ENCODE measurements at regions not wholly inside any gene's neighbourhood (a gene's known extent, or its start where the extent isn't known, plus 50 kb on each side); places are given as distances from the start of the nearest gene placed in this dataset.

DNA sequence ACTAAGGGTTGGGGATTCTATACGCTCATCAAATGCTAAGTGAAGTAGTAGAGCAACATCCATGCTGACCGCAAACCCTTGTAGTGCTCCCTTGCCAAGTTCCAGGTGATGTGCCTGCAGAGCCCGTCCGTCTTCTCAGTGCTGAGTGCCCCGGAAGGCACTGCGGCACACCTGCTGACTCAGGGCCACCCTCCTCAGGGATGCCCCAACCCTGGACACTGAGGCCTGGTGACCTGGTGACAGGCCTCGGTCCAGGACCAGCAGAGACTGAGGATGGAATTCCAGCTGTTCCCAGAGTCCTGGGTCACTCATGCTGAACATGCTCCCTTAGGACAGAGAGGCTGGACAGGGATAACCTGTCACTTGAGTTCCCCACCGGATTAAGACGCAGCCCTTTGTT, 422.5 kb downstream of the OCA2 start:
- TF ChIP-seq, protein P1, sequence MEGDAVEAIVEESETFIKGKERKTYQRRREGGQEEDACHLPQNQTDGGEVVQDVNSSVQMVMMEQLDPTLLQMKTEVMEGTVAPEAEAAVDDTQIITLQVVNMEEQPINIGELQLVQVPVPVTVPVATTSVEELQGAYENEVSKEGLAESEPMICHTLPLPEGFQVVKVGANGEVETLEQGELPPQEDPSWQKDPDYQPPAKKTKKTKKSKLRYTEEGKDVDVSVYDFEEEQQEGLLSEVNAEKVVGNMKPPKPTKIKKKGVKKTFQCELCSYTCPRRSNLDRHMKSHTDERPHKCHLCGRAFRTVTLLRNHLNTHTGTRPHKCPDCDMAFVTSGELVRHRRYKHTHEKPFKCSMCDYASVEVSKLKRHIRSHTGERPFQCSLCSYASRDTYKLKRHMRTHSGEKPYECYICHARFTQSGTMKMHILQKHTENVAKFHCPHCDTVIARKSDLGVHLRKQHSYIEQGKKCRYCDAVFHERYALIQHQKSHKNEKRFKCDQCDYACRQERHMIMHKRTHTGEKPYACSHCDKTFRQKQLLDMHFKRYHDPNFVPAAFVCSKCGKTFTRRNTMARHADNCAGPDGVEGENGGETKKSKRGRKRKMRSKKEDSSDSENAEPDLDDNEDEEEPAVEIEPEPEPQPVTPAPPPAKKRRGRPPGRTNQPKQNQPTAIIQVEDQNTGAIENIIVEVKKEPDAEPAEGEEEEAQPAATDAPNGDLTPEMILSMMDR (IDR thresholded peaks at IDR 0.05; ENCODE audit: low read length): no peak
- no peak for TF ChIP-seq EZH2 (IDR thresholded peaks at IDR 0.05; ENCODE audit: borderline replicate concordance, low read length)
